RWPE1 (cell line): ENCODE measurements at regions not wholly inside any gene's neighbourhood (a gene's known extent, or its start where the extent isn't known, plus 50 kb on each side); places are given as distances from the start of the nearest gene placed in this dataset.

Experiments used
- CTCF ChIA-PET: fragments of 350-600 bp; sonication (Branson Sonifier 250); formaldehyde crosslinking; extraction: SDS; loops from one replicate; lab custom pipeline; 2021; lab: Yijun Ruan, JAX
- POLR2A ChIA-PET: fragments of 400-600 bp; formaldehyde crosslinking; extraction: SDS; loops from one replicate; lab custom pipeline; 2020; ENCODE audit warnings: antibody characterized with exemption; ENCODE audit not compliant: low non-redundant PET; lab: Yijun Ruan, JAX
- DNase-seq: peaks from one replicate; pipeline ENCODE4 v3.0.0; 2012; ENCODE audit warnings: low spot score
- H3K27ac ChIP-seq: fragments of 450-650 bp; 2 replicates; pipeline ENCODE4 v1.5.1; 2017
- TF ChIP-seq, protein P1 (sequence below): fragments of 450-650 bp; conservative IDR thresholded peaks from 2 replicates; pipeline ENCODE4 v1.5.1; 2017; ENCODE audit warnings: low read depth, mild to moderate bottlenecking

DNA sequence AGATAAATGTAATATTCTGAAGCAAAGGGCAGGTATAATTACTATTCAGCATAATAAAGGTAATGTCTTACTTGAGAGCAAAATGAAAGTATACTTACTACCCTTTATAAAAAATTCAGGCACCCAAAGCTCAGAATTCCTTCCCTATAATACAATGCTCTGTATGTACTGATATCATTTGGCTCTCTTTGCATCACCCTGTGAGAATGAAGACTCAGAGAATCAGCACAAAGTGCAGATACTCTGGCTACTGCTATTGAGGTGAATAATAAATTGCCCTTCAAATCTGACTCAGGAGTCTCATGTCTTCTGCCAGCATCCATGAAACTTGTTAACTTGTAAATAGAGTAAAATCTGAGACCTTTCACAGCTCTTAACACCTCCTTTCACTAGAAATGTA is 108.5 kb upstream of the KCTD3 start:
- CTCF ChIA-PET: no interaction called here

DNA sequence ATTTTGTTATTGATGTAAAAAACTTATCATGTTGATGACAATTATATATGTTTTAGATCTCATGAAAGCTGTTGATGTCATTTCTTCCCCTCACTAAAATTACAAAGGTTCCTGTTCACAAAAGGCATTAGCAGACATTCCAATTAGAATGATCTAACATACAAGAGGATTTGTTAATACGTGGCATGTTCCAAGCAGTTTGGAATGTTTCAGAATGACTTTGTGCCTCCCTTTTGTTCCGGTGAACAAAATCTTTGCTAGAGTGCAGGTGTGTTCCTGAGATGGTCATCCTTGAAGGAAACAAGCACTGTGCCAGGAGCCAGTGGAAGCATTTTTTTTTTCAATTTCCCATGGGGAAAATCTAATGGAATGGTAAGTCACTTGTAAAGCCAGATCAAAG is 108.0 kb upstream of the KCTD3 start:
- CTCF ChIA-PET: no interaction called here

More for the DNA sequence above, 108.5 kb upstream of the KCTD3 start:
- DNase-seq: no peak
- POLR2A ChIA-PET: no interaction called here
- no peak overlapping the region for H3K27ac ChIP-seq
- TF ChIP-seq, protein P1, sequence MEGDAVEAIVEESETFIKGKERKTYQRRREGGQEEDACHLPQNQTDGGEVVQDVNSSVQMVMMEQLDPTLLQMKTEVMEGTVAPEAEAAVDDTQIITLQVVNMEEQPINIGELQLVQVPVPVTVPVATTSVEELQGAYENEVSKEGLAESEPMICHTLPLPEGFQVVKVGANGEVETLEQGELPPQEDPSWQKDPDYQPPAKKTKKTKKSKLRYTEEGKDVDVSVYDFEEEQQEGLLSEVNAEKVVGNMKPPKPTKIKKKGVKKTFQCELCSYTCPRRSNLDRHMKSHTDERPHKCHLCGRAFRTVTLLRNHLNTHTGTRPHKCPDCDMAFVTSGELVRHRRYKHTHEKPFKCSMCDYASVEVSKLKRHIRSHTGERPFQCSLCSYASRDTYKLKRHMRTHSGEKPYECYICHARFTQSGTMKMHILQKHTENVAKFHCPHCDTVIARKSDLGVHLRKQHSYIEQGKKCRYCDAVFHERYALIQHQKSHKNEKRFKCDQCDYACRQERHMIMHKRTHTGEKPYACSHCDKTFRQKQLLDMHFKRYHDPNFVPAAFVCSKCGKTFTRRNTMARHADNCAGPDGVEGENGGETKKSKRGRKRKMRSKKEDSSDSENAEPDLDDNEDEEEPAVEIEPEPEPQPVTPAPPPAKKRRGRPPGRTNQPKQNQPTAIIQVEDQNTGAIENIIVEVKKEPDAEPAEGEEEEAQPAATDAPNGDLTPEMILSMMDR: no peak

DNA sequence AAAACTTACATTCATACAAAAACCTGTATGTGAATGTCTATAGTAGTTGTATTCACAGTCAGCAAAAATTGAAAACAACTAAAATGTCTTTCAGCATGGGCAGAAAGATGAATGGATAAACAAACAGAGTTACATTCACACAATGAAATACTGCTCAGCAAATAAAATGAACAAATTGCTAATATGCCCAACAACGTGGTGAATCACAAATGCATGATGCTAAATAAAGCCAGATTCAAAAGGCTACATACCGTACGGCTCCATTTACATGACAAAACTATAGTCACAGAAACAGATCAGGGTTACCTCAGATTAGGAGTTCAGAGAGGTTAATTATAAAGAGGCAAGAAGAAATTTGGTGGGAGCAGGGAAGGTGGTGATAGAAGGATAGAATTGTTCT is 100.7 kb upstream of the KCTD3 start:
- no peak for DNase-seq
- TF ChIP-seq, protein P1: no peak
- POLR2A ChIA-PET: no interaction called here
- CTCF ChIA-PET: no interaction called here
- H3K27ac ChIP-seq: no peak overlapping the region

More for the DNA sequence above, 108.0 kb upstream of the KCTD3 start:
- no peak for DNase-seq
- TF ChIP-seq, protein P1: no peak
- POLR2A ChIA-PET: no interaction called here
- H3K27ac ChIP-seq: no peak overlapping the region

DNA sequence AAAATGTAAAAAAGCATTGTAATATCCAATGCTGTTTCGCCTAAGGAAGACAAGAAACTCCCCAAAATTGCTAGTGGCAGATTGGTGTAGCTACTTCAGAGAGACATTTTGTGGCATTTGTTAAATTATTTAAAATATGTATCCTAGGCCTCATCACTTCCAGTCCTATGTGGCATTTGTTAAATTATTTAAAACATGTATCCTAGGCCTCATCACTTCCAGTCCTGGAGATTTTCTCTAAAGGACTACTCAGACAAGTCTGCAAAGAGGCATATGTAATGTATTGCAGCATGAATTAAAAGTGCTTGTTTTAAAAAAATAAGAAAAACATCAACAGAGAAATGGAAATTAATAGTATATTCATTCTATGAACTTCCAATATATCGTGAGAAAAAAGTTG is 95.6 kb upstream of the KCTD3 start:
- CTCF ChIA-PET: interaction anchor here (0.6 kb wide), 1 partner anchor 21 kb away, joined by 3 read pairs; no protein-coding TSS in a partner anchor
- TF ChIP-seq, protein P1: no peak
- POLR2A ChIA-PET: no interaction called here
- no peak for DNase-seq
- no peak overlapping the region for H3K27ac ChIP-seq

DNA sequence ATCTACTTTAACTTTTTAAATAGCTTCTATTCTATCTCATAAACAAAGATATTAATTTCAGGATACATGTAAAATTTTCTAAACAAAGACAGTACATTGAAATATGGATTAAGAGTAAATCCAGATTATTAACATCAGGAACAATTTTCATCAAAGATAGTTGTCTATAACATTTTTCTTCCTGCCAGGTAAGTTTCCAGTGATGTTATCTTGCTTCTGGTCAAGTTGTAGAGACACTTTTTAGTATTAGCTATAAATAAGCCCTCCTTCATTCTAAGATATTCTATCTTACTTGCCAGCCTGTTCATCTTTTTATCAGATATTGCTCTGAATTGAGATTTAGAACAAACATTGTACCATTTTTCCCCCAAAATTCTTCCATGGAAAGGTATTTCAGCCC is 94.4 kb upstream of the KCTD3 start:
- POLR2A ChIA-PET: no interaction called here
- TF ChIP-seq, protein P1: no peak
- CTCF ChIA-PET: interaction anchor here (0.5 kb wide), 1 partner anchor 16 kb away, joined by 3 read pairs; no protein-coding TSS in a partner anchor
- no peak overlapping the region for H3K27ac ChIP-seq
- no peak for DNase-seq

DNA sequence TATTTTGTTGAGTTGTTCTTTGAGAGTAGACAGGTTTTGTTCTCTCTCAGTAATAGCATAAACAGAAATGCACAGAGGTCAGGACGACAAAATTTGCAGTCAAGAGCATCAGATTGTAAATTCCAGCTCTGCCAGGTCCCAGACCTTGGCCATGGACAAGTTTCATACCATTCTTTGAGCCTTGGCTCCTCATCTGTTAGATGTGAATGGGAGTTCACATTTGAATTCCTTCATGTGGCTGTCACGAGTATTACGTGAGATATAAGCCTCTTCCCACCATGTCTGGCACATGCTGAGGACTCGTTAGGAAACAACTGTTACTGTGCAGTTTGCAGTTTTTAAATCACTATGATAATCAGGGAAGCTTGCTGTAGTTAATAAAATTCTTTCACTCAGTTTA is 93.2 kb upstream of the KCTD3 start:
- TF ChIP-seq, protein P1: no peak
- H3K27ac ChIP-seq: no peak overlapping the region
- no peak for DNase-seq
- CTCF ChIA-PET: interaction anchor here (0.6 kb wide), 1 partner anchor 111 kb away, joined by 4 read pairs; no protein-coding TSS in a partner anchor
- POLR2A ChIA-PET: no interaction called here
